NCI-H2107 treated with DMSO at 0.1 percent for 48 hours (cell line): ENCODE measurements at regions not wholly inside any gene's neighbourhood (a gene's known extent, or its start where the extent isn't known, plus 50 kb on each side); places are given as distances from the start of the nearest gene placed in this dataset.
"Not testable (repeated sequence)": the region's sequence is repeated elsewhere in the genome, so short reads cannot be mapped to it uniquely, and the experiment has no call there.

ENCODE experiments used
- DNase-seq: peaks from one replicate; lab custom pipeline; 2025; ENCODE audit not compliant: unreplicated experiment; lab: John Stamatoyannopoulos, UW

GRCh38 chr6:92952111-92952510, 467.2 kb downstream of the EPHA7 start:
- not testable (repeated sequence) for DNase-seq

- DNase-seq, result no peak
These were observed 473.6 kb downstream of the EPHA7 start for GRCh38 chr6:92945799-92946198.

GRCh38 chr6:92944132-92944531, 475.2 kb downstream of the EPHA7 start:
- DNase-seq, result no peak

GRCh38 chr6:92942549-92942948, 476.8 kb downstream of the EPHA7 start:
- DNase-seq, result no peak

GRCh38 chr6:92934625-92935024, 484.7 kb downstream of the EPHA7 start:
- DNase-seq, result no peak

- DNase-seq, result no peak
These were observed 489.2 kb downstream of the EPHA7 start for GRCh38 chr6:92930171-92930570.

GRCh38 chr6:92922216-92922806, 497.0 kb downstream of the EPHA7 start:
- DNase-seq, result no peak

GRCh38 chr6:92915466-92915865, 503.9 kb downstream of the EPHA7 start:
- no peak for DNase-seq

GRCh38 chr6:92911301-92911700, 508.1 kb downstream of the EPHA7 start:
- no peak for DNase-seq

- DNase-seq, result no peak
These were observed 508.7 kb downstream of the EPHA7 start for GRCh38 chr6:92910646-92911045.

- no peak for DNase-seq
These were observed 513.0 kb downstream of the EPHA7 start for GRCh38 chr6:92906385-92906784.

- DNase-seq, result no peak
These were observed 525.6 kb downstream of the EPHA7 start for GRCh38 chr6:92893741-92894140.

- no peak for DNase-seq
These were observed 526.7 kb downstream of the EPHA7 start for GRCh38 chr6:92892626-92893170.

GRCh38 chr6:92888316-92888715, 531.0 kb downstream of the EPHA7 start:
- DNase-seq, result no peak

- no peak for DNase-seq
These were observed 531.5 kb downstream of the EPHA7 start for GRCh38 chr6:92887871-92888270.

GRCh38 chr6:92879526-92879925, 539.8 kb downstream of the EPHA7 start:
- DNase-seq, result no peak

GRCh38 chr6:92864966-92865555, 554.3 kb downstream of the EPHA7 start:
- DNase-seq, result no peak

GRCh38 chr6:92849636-92850035, 569.7 kb downstream of the EPHA7 start:
- no peak for DNase-seq

GRCh38 chr6:92848901-92849300, 570.5 kb downstream of the EPHA7 start:
- no peak for DNase-seq

- DNase-seq, result no peak
These were observed 570.9 kb downstream of the EPHA7 start for GRCh38 chr6:92848459-92848858.

- DNase-seq, result no peak
These were observed 571.4 kb downstream of the EPHA7 start for GRCh38 chr6:92847988-92848387.

GRCh38 chr6:92840246-92840930, 579.0 kb downstream of the EPHA7 start:
- no peak for DNase-seq
